ENCODE measurements at regions not wholly inside any gene's neighbourhood (a gene's known extent, or its start where the extent isn't known, plus 50 kb on each side); places are given as distances from the start of the nearest gene placed in this dataset.

GRCh38 chrX:10749113-10749512 lies 128.7 kb upstream of the MID1 start:
- no peak for DNase-seq

GRCh38 chrX:10750581-10750980 lies 130.2 kb upstream of the MID1 start:
- no peak for DNase-seq

- DNase-seq = no peak
Measured at GRCh38 chrX:10753116-10753515, 132.7 kb upstream of the MID1 start.

- DNase-seq = no peak
Measured at GRCh38 chrX:10754445-10754844, 134.1 kb upstream of the MID1 start.

GRCh38 chrX:10755439-10756334 lies 135.3 kb upstream of the MID1 start:
- peak; percentile 67 for DNase-seq

GRCh38 chrX:10756441-10756840 lies 136.1 kb upstream of the MID1 start:
- no peak for DNase-seq

- peak; percentile 1 for DNase-seq
Measured at GRCh38 chrX:10759141-10759799, 138.9 kb upstream of the MID1 start.

- no peak for DNase-seq
Measured at GRCh38 chrX:10761447-10761846, 141.1 kb upstream of the MID1 start.

- DNase-seq = peak; percentile 26
Measured at GRCh38 chrX:10769195-10769594, 148.8 kb upstream of the MID1 start.

GRCh38 chrX:10769696-10770619 lies 149.6 kb upstream of the MID1 start:
- DNase-seq = no peak

- DNase-seq = no peak
Measured at GRCh38 chrX:10773318-10773717, 152.9 kb upstream of the MID1 start.

- no peak for DNase-seq
Measured at GRCh38 chrX:10781847-10782530, 161.6 kb upstream of the MID1 start.

GRCh38 chrX:10783451-10783995 lies 163.1 kb upstream of the MID1 start:
- DNase-seq = no peak

GRCh38 chrX:10787264-10787663 lies 166.9 kb upstream of the MID1 start:
- DNase-seq = no peak

GRCh38 chrX:10794203-10794630 lies 173.8 kb upstream of the MID1 start:
- no peak for DNase-seq

GRCh38 chrX:10795721-10796120 lies 175.3 kb upstream of the MID1 start:
- DNase-seq = no peak

- no peak for DNase-seq
Measured at GRCh38 chrX:10797466-10797865, 177.1 kb upstream of the MID1 start.

- no peak for DNase-seq
Measured at GRCh38 chrX:10798041-10798440, 177.7 kb upstream of the MID1 start.

- no peak for DNase-seq
Measured at GRCh38 chrX:10800796-10801195, 180.4 kb upstream of the MID1 start.

GRCh38 chrX:10811111-10811510 lies 190.7 kb upstream of the MID1 start:
- DNase-seq = peak; percentile 74

GRCh38 chrX:10813761-10814160 lies 193.4 kb upstream of the MID1 start:
- DNase-seq = no peak

GRCh38 chrX:10818651-10819050 lies 198.3 kb upstream of the MID1 start:
- DNase-seq = no peak
